ENCODE measurements at regions not wholly inside any gene's neighbourhood (a gene's known extent, or its start where the extent isn't known, plus 50 kb on each side); places are given as distances from the start of the nearest gene placed in this dataset.
"Not testable (repeated sequence)": the region's sequence is repeated elsewhere in the genome, so short reads cannot be mapped to it uniquely, and the experiment has no call there.

DNA sequence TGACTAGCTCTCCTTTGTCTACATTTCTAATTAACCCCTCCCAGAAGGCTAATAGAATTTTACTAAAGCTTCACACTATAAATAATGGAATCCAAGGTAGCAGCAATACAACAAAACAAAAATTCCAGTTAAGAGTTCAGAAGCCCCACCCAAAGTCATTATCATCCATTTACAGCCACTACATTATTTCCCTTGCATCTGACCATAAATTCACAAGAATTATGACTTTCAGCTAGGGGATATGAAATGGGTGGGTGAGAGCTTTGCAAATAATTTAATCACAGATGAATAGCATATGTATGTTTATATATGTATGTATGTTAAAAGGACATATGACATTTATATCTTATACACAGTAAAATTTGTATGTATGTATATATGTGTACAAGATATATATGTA is 65.3 kb upstream of the PTGDR start:
- no peaks in the 10 kb centered on the region for H3K9me3 ChIP-seq
- no peak overlapping the region for H3K4me3 ChIP-seq
- H3K36me3 ChIP-seq = no peaks in the 10 kb centered on the region
- no peaks in the 10 kb centered on the region for H3K27me3 ChIP-seq
- no peak for DNase-seq

DNA sequence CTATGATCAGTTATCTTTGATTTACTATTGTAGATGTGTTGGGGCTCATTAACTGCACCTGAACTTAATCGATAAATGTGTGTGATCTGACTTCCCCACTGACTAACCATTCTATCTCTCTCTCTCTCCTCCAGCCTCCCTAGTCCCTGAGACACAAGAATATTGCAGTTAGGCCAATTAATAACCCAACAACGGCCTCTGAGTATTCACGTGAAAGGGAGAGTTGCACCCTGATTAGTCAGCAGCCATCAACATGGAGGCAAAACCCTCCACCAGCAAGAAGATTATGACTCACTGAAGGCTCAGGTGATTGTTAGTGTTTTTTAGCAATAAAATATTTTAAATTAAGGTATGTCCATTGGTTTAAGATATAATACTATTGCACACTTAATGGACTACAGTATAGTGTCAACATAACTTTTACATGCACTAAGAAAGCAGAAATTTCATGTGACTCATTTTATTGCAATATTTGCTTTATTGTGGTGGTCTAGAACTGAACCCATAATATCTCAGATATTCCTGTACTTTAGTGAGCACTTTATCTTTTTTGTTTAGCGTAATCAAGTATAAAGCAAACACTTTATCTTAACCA is 77.1 kb upstream of the PTGDR start:
- H3K27me3 ChIP-seq = no peaks in the 10 kb centered on the region
- no peak for DNase-seq
- H3K9me3 ChIP-seq = no peaks in the 10 kb centered on the region
- no peak overlapping the region for H3K4me3 ChIP-seq
- H3K36me3 ChIP-seq = no peaks in the 10 kb centered on the region

DNA sequence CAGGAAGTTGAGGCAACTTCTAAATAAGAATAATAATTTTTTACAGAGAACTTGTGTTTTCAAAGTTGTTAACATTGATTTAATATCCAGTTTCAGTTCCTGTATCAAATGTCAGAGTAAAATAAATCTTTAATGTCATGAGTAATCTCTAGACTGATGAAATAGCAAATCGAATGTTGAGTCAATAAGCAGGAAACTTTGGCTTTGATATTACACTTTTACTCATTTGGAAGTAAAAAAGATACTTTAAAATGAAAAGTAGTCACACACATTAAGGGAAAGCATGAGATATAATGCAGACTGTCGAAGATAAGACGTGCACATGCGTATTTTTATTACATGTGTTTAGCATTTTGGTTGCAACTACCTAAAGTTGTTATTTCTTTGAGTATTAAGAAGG is 78.2 kb upstream of the PTGDR start:
- DNase-seq = no peak

DNA sequence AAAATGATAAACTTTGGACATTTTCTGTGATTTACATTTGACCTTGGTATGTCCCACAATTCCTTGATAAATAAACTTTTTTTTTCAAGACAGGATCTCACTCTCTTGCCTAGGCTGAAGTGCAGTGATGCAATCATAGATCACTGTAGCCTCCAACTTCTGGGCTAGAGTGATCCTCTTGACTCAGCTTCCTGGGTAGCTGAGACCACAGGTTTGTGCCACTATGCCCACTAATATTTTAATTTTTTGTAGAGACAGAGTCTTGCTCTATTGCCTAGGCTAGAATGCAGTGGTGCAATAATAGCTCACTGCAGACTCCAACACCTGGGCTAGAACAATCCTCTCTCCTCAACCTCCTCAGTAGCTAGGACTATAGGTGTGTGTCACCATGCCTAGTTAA is 79.1 kb upstream of the PTGDR start:
- Histone ChIP-seq H3K9me3 (no peaks in the 10 kb centered on the region), H3K27me3 (no peaks in the 10 kb centered on the region), H3K36me3 (no peaks in the 10 kb centered on the region), H3K4me3 (no peak overlapping the region)
- no peak for DNase-seq

More for the DNA sequence above, 78.2 kb upstream of the PTGDR start:
- H3K9me3 ChIP-seq = no peaks in the 10 kb centered on the region
- no peaks in the 10 kb centered on the region for H3K36me3 ChIP-seq
- no peak overlapping the region for H3K4me3 ChIP-seq
- no peaks in the 10 kb centered on the region for H3K27me3 ChIP-seq

DNA sequence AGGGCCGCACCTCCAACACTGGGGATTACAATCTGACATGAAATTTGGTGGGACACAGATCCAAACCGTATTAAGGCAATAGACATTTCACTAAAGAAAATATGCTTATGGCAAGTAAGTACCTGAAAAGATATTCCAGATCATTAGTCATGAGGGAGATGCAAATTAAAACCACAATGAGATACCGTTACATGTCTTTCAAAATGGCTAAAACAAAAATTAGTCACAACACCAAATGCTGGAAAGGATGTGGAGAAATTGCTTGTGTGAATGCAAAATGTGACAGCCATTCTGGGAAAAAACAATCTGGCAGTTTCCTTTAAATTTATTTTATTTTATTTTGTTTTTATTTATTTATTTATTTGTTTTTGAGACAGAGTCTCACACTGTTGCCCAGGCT is 82.3 kb upstream of the PTGDR start:
- no peak overlapping the region for H3K4me3 ChIP-seq
- H3K36me3 ChIP-seq = no peaks in the 10 kb centered on the region
- no peaks in the 10 kb centered on the region for H3K9me3 ChIP-seq
- no peaks in the 10 kb centered on the region for H3K27me3 ChIP-seq
- DNase-seq = no peak

DNA sequence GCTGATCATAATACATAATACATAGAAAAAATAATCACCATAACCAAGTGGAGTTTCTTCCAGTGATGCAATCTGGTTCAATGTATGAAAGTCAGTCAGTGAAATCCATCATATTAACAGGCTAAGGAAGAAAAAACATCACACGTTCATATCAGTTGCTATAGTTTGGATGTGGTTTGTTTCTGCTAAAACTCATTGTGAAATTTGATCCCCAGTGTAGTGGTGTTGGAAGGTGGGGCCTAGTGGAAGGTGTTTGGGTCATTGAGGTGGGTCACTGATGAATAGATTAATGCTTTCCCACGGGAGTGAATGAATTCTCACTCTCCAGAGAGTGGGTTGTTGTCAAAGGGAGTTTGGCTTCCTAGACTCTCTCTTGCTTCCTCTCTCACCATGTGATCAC is 84.6 kb upstream of the PTGDR start:
- Histone ChIP-seq H3K4me3 (no peak overlapping the region), H3K36me3 (no peaks in the 10 kb centered on the region), H3K9me3 (no peaks in the 10 kb centered on the region), H3K27me3 (no peaks in the 10 kb centered on the region)
- no peak for DNase-seq

DNA sequence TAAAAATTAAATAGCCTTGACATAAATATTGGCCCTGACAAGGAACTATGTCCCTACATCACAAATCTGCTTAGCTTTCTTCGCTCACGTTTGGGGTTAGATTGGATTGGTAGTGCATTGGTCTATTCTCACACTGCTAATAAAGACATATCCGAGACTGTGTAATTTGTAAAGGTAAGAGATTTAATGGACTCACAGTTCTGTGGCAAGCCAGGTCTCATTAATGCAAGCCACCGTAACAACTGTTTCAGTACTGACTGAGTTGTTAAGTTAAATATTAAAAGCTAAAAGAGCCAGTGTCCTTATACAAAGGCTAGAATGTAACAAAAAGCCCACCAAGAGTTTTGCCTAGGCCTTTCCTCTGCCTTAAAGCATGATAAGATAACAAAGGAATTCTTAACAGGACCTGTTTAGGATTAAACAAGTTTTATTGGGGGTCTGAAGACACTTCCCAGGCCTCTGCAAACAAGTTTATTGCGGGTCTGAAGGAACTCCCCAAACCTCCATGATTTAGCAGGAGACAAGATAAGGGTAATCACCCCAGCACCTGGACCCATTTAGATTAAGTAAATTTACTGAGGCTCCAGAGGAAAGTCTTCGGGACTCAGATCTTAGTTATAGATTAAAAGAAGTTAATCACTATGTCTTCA is 88.2 kb upstream of the PTGDR start:
- no peaks in the 10 kb centered on the region for H3K27me3 ChIP-seq
- DNase-seq = no peak

DNA sequence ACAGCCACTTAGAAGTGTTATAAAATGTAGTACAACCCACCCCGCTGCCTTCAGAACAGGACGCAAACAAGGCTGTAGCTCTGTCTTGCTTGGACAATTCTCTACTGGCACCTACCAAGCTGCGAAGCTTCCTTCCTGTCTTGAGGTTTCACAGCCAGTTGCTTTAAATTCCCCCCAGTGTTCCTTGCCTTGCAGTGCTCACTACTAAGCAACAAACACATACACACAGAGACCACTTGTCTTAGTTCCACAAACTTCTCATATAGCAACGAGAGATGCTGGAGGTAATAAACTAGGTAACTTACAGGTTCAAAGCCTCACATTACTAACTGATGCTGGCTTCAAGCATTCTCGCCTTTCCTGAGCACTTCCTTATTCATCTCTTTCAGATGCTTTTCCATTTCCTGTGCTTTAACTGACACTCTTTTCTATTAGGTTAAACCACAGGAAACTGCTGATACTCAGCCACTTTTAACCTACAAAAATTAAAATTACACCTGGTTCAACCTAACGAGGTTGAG is 91.5 kb upstream of the PTGDR start:
- Histone ChIP-seq H3K9me3 (no peaks in the 10 kb centered on the region), H3K36me3 (no peaks in the 10 kb centered on the region), H3K4me3 (no peak overlapping the region), H3K27me3 (no peaks in the 10 kb centered on the region)
- DNase-seq = no peak

More for the DNA sequence above, 88.2 kb upstream of the PTGDR start:
- Histone ChIP-seq H3K9me3 (no peaks in the 10 kb centered on the region), H3K4me3 (no peak overlapping the region), H3K36me3 (no peaks in the 10 kb centered on the region)

DNA sequence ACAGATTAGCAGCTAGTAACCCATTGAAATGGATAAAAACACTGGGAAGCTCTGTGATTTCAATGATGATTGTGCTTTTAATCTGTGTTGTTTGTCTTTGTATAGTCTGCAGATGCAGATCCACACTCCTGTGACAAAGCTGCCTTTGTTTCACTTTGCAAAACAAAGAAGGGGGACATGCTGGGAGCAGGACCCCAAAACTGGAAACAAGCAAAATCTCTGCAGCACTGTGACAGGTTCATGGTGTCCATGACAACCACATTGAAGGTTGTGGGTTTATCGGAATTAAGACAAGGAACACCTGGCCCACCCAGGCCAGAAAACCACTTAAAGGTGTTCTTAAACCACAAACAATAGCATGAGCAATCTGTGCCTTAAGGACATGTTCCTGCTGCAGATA is 95.6 kb upstream of the PTGDR start:
- not testable (repeated sequence) for H3K27me3 ChIP-seq, H3K36me3 ChIP-seq, DNase-seq, H3K9me3 ChIP-seq, H3K4me3 ChIP-seq

DNA sequence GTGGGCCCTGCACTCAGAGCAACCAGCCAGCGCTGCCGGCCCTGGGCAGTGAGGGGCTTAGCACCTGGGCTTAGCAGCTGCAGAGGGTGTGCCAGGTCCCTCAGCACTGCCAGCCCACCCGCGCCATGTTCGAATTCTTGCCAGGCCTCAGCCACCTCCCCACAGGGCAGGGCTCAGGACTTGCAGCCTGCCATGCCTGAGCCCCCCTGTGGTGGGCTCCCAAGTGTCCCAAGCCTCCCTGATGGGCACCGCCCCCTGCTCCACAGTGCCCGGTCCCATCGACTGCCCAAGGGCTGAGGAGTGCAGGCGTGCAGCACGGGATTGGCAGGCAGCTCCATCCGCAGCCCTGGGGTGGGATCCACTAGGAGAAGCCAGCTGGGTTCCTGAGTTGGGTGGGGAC is 98.0 kb upstream of the NID2 start:
- no peak for DNase-seq
- H3K27me3 ChIP-seq = no peaks in the 10 kb centered on the region
- H3K4me3 ChIP-seq = no peak overlapping the region
- no peaks in the 10 kb centered on the region for H3K36me3 ChIP-seq
- H3K9me3 ChIP-seq = no peaks in the 10 kb centered on the region

DNA sequence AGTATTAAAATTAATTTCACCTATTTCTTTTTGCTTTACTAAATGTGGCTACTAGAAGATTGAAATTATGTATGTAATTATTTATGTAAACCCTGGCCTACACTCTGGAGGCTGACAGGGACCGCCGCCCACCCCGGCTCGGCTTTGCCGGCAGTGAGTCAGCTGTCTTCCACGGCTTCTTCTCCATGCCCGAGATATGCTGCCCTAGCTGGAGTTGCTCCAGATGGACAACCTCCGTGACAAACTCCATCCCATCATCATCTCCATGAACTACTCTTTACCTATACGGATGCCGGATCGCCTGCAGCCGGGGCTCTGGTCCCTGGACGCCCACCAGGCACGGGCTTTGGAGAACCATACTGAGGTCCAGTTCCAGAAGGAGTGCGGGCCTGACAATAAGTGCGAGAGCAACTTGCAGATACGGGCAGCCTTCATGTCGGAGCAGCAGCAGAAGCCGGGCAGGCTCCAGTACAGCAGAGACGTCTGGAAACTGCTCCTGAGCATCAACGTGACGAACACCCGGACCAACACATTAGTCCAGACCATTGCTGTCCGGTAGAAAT is 86.9 kb upstream of the NID2 start:
- DNase-seq = no peak
- Histone ChIP-seq H3K9me3 (no peaks in the 10 kb centered on the region), H3K36me3 (no peaks in the 10 kb centered on the region), H3K27me3 (no peaks in the 10 kb centered on the region), H3K4me3 (no peak overlapping the region)

DNA sequence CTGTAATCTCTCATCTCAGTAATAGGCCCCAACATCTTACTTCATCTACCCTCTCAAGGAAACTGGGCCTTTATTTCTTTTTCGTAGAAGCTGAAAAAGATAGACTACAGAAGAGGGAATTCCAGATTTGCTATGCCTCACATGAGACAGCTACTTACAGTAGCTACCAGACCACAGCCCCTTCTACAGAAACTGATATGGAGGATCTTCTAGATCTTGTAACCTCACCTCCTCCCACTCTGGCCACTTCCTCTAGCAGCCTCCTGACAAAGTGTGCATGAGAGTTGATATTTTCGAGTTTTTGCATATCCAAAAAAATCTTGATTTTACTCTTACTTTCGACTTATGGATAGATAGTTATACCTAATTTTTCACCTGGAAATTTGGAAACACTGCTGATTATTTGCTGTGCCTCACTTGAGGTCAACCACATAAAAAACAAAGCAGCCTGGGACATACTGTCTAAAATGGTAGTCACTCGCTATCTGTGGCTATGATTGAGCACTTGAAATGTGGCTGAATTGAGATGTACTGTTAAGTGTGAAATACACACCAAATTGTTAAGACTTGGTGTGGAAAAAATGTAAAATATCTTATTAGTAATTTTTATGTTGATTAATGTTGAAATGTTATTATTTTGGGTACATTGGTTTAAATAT is 86.3 kb upstream of the NID2 start:
- H3K36me3 ChIP-seq = no peaks in the 10 kb centered on the region
- no peaks in the 10 kb centered on the region for H3K9me3 ChIP-seq
- H3K4me3 ChIP-seq = no peak overlapping the region
- no peaks in the 10 kb centered on the region for H3K27me3 ChIP-seq
- DNase-seq = no peak

DNA sequence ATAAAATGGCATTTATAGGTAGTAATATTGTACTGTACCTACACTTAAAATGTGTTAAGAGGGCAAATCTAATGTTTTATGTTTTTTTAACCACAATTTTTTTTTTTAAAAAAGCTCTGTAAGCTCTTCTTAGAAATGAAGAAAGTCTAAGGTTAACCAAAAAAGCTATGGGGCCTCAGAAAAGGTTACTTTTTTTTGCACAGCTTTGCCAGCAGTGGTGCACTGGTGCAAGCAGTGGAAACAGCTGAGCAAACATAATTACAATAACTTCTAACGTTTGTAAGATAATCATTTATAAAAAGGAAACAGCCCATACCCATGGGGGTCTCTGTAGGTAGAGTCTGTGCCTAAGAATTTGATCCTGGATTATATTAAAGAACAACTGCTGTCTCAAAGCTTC is 85.1 kb upstream of the NID2 start:
- Histone ChIP-seq H3K27me3 (no peaks in the 10 kb centered on the region), H3K36me3 (no peaks in the 10 kb centered on the region), H3K4me3 (no peak overlapping the region), H3K9me3 (no peaks in the 10 kb centered on the region)
- DNase-seq = no peak

DNA sequence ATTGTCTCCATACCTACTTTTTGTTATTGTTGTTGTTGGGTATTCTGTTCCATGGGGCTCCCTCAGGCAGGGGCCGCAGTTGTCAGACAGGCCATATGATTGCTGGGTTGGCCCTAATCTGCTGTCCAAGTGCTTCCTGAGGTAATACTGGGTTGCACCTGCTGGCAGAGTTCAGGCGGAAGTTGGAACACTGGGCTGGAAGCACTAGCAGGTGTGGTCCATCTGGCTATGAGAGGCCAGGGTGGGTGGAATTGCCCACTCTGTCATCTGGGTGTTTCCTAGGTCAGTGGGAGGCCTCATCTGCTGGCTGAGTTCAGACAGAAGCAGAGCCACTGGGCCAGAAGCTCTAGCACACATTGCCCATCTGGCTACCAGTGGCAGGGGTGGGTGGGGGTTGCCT is 81.3 kb upstream of the NID2 start:
- Histone ChIP-seq H3K9me3 (no peaks in the 10 kb centered on the region), H3K4me3 (no peak overlapping the region), H3K36me3 (no peaks in the 10 kb centered on the region), H3K27me3 (no peaks in the 10 kb centered on the region)
- no peak for DNase-seq

DNA sequence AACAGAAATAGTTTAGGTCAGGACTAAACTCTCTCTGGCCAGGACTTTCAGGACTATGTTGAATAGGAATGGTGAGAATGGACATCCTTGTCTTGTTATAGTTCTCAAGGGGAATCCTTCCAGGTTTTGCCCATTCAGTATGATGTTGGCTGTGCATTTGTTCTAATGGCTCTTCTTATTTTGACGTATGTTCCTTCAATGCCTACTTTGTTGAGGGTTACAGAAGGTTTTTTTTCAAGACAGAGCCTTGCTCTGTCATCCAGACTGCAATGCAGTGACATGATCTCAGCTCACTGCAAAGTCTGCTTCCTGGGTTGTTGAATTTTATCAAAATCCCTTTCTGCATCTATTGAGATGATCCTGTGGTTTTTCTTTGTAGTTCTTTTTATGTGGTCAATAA is 79.5 kb upstream of the NID2 start:
- Histone ChIP-seq H3K4me3 (no peak overlapping the region), H3K9me3 (no peaks in the 10 kb centered on the region), H3K27me3 (no peaks in the 10 kb centered on the region), H3K36me3 (no peaks in the 10 kb centered on the region)
- no peak for DNase-seq

DNA sequence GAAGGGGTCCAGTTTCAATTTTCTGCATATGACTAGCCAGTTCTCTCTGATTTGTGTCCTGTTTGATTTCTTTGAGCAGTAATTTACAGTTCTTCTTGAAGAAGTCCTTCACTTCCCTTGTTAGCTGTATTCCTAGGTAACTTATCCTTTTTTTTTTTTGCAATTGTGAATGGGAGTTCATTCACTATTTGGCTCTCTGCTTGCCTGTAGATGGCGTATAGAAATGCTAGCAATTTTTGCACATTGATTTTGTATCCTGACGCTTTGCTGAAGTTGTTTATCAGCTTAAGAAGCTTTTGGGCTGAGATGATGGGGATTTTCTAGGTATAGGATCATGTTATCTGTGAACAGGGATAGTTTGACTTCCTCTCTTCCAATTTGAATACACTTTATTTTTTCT is 77.6 kb upstream of the NID2 start:
- no peak for DNase-seq
- H3K27me3 ChIP-seq = no peaks in the 10 kb centered on the region
- H3K4me3 ChIP-seq = no peak overlapping the region
- no peaks in the 10 kb centered on the region for H3K9me3 ChIP-seq
- H3K36me3 ChIP-seq = no peaks in the 10 kb centered on the region

DNA sequence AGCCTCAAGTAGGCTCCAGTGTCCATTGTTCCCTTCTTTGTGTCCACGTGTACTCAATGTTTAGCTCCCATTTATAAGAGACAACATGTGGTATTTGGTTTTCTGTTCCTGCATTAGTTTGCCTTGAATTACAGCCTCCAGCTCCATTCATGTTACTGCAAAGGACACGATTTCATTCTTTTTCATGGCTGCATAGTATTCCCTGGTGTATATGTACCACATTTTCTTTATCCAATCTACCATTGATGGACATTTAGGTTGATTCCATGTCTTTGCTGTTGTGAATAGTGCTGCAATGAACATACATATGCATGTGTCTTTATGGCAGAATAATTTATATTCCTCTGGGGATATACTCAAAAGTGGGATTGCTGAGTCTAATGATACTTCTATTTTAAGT is 75.2 kb upstream of the NID2 start:
- not testable (repeated sequence) for H3K36me3 ChIP-seq, DNase-seq, H3K4me3 ChIP-seq

DNA sequence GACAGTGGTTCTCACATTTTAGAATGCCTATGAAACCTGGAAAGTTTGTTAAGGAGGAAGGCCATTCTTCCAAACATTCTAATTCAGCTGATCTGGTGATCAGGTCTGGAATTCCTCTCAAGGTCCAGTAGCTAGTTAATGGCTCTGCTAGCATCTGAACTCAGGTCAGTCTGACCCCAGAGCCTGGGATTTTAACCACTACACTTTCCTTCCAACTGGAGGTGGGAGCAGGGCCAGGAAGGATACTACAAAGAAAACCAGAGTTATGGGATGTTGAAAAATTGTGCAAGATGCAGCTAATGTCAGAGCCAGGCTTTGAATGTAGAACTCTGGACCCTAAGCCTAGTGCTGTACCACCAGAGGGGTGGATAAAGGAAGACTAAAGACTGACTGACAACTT is 73.6 kb upstream of the NID2 start:
- Histone ChIP-seq H3K27me3 (no peaks in the 10 kb centered on the region), H3K9me3 (no peaks in the 10 kb centered on the region), H3K36me3 (no peaks in the 10 kb centered on the region), H3K4me3 (no peak overlapping the region)
- no peak for DNase-seq

More for the DNA sequence above, 75.2 kb upstream of the NID2 start:
- not testable (repeated sequence) for H3K9me3 ChIP-seq, H3K27me3 ChIP-seq

All from MG63 (cell line).